ENCODE measurements at regions not wholly inside any gene's neighbourhood (a gene's known extent, or its start where the extent isn't known, plus 50 kb on each side); places are given as distances from the start of the nearest gene placed in this dataset.

DNA sequence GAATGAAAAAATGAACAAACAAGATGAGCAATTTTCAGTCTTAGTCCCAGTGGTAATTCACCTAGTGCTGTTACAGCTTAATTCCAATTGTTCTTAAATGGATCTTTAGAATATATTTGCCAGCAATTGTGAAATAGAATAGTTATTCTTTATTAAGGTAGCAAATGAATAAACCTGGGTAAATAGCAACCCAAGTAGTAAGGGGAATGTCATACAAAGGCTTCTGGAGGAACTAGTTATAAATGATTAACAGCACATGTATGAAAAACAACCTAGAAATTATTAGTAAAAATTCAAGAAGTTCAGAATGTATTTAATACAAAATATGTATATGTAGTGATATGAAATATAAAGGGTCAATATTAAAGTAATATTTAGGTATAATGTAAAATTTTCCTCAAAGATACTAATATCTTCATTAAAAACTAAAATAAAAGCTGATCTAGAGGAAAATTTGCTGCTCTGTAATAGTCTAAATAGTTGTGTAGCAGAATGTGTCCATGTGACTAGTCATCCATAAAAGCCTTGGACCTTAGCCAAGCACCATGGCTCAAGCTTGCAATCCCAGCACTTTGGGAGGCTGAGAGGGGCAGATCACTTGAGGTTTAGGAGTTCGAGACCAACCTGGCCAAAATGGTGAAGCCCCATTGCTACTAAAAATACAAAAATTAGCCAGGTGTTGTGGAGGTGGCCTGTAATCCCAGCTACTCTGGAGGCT is 535.9 kb upstream of the ATXN8OS start:
- DNase-seq, result no peak

DNA sequence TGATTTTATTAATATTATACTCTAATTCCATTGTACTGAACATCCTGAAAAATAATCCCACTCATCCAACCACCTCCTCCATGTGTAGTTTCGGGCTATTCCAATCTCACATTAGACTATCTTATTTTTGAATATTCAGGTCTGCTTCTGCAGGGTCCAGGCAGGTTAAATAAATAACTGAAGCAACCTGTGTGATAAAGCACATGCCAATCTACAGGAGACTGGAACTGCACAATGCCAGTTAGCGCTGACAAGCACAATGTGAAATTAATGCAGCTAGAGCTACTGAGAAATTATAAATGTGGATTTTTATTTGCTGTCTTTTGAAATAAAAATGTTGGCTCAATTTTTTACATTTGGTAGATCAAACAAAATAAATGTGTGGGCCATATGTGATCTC is 540.1 kb upstream of the ATXN8OS start:
- DNase-seq, result no peak

DNA sequence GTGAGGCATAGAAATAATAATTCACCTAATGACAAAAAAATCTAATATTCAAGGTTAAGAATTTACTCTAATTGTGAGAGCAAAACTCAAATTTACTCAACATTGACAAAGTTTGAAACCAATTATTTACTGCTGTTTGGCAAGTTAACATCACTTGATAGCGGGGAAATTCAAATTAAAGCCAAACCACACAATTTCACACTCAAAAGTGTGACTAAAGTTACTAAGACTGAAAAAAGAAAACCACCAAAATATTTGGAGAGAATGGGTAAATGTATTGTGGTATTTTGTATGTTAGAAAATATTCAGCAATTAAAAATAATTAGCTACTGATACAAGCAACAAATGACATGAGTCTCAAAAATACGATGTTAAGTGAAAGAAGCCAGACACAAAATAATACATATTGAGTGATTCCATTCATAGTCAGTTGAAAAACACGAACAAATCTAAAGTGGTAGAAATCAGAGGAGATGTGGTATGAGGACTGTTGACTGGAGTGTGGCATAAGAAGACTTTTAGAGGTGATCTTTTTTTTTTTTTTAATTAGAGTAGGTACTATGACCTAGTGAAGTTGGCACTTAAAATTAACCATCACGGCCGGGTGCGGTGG is 541.4 kb upstream of the ATXN8OS start:
- DNase-seq, result no peak

DNA sequence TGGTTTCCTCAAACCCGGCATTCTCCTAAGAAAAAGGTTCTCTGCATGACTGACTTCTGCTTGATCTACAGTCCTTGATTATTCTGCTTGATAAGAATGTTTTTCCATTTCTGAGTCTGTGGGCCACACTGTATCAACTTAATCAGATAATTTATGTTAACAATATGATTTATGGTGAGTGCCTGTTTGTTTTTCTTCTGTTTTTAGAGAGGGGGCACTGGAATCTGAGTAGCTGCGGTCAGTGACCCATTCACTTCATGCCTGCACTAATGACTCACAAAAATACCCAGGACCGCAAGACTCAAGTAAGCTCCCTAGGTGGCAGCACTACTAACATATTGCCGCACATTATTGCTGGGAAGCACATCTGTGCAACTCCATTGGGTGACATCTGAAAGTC is 542.3 kb upstream of the ATXN8OS start:
- no peak for DNase-seq

DNA sequence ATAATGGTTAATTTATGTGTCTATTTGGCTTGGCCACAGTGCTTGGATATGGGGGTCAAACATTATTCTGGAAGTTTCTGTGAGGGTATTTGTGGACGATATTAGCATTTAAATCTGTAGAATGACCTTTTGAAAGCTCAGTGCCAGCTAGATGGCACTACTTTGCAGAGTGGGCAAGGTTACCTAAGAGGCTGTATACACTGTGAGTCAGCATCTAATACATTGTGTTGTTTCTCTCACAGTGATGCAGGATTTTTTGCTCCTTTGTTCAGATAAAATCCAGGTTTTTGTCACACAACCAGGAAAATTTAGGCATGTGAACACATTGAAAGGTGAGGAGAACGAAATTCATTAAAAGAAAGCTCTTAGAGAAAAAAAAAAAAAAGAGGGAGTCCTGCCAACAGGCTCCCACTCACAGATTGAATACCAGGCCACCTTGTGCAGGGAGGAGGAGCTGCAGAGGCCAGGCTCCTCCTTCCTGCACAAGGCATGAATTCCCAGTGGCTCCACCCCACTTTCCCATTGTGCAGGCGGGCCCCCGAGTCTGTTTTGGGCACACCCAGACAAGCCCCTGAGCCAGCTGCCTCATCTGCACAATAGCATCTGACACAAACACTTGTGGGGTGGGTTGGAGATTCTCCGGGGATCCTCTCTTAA is 551.0 kb upstream of the ATXN8OS start:
- no peak for DNase-seq

GRCh38 chr13:69553976-69554375 is 553.6 kb upstream of the ATXN8OS start:
- DNase-seq, result no peak

GRCh38 chr13:69551193-69551592 is 556.4 kb upstream of the ATXN8OS start:
- no peak for DNase-seq

DNA sequence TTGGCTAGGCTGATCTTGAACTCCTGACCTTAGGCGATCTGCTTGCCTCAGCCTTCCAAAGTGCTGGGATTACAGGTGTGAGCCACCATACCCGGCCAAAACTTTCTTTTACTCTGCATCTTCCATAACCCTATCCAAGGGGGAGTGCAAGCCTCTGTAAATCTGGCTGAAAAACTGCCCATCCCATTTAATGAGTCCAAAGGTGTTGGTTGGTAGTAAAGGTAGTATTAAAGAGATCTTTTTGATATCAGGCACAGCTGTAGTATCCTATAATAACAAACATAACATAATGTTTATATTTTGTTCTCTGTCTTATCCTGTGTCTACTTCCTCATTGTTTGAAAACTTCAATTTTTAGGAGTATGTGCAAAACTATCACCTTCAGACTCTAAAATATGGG is 559.8 kb upstream of the ATXN8OS start:
- DNase-seq, result no peak

- no peak for DNase-seq
Measured at GRCh38 chr13:69545551-69545950, 562.1 kb upstream of the ATXN8OS start.

DNA sequence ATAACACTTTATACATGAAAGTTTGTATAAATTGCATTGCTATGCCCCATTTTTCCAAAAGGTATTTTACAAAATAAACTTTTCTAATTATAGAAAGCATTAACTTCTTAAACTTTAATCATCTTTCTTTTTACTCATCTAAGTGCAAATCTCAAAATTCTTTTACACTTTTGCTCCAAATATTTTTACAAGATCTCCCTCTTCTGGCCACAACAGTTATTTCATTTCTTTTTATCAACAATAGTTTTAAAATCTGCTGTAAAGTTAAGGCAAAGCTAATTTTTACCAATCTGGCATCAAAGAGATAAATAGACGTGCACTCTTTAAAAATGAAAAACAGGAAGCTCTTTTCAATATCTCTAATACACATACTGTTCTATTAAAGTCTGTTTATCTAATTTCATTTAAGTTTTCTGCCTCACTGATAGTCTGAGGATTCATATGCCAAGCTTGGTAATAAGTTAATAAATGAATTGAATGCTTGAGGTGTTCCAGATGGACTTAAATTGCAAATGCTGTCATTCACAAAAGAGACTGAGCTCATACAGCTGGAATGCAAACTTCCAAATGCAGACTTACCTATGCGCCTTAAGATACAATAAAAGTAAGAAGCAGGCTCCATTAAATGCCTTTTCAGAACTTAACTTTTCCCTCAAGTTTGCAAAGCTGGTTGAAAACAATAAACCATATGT is 583.0 kb upstream of the ATXN8OS start:
- no peak for DNase-seq

- no peak for DNase-seq
Measured at GRCh38 chr13:69496981-69497380, 610.6 kb upstream of the ATXN8OS start.

GRCh38 chr13:69495096-69495495 is 612.5 kb upstream of the ATXN8OS start:
- DNase-seq, result no peak

GRCh38 chr13:69487576-69487975 is 620.0 kb upstream of the ATXN8OS start:
- no peak for DNase-seq

DNA sequence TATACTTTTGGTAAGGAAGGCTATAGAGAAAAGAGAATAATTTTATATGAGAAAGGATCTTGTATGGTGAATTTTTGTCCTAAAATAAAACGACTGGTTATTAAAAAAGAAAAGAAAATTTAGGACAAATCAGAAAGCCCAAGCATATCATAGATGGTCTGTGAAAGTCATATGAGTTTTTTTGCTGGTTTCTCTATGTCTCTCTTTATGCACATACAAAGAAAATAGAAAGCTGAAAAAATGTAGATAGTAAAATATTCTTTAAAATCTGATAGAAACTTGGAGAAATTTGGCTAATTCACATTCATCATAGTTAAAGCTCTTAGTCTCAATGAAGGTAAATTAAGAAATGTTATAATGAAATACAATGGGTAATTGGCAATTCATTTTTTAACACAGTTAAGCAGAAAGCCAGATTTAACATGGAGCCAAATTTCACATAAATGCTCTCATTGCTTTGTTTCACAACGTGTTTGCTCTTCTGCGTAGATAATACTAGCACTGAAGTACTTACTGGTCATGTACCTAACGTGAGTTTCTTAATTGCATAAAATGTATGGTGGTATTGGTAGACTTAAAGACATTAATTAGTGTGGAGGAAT is 621.5 kb upstream of the ATXN8OS start:
- no peak for DNase-seq

DNA sequence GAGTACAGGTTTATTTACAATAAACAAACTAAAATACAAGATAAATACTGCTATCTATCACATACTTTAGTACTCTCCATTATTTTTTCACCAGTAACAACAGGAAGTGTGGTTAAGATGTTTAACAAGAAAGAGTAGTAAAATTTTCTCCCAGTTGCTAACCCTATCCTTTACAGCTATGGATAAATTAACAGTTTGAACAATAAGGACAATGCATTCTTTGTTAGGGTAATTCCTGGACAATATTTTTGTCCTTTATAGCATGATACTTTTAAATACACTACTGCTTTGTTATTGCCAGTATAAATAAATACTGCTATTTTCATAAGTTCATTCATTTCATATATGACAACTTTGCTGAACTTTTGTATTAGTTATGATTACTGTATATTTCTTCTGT is 630.2 kb upstream of the ATXN8OS start:
- no peak for DNase-seq

DNA sequence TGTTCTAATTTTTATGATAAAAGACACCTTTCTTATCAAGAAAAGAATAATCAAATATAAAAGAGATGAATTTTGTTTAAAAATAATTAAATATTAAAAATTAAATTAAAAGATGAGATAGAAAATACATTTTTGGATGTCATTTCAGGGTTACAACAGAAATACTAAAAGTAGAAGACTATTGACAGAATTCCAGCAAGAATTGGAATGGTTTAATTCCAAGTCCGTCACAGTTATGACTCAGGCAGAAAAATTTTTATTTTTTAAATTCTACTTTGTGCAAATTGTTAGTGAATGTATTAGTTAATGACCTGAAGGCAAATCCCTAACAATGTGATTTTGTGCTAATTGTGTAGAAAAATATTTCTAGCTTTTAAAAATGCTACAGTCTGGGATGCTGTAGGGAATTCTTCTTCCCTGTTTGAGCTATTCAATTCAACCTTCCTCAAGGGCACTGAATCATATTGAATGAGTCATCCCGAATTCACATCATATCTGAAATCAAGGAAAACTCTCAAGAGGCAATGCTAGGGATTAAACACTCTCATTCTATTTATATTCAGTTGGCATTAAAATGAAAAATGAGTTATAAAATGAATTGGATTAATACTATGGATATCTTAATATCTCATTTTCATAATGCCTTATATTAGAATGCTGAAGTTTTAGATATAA is 633.5 kb upstream of the ATXN8OS start:
- no peak for DNase-seq

DNA sequence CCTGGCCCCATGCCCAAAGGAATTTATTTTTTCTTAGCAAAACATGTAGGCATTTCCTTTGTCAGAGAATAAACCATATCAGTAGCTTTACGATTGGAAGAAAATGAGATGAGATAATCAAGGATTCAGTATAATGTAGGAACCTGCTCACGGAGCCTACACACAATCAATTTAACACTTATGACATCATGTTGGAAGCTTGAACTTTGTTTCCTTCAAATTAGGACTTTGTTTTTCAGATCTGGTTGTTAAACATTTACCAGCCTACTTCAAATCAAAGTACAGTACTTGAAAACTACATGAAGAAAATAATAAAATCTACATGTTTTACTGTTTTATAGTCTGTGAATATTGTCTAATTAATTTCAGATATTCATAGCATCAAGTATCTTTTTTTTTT is 639.0 kb upstream of the ATXN8OS start:
- no peak for DNase-seq

- no peak for DNase-seq
Measured at GRCh38 chr13:69461397-69461796, 646.2 kb upstream of the ATXN8OS start.

DNA sequence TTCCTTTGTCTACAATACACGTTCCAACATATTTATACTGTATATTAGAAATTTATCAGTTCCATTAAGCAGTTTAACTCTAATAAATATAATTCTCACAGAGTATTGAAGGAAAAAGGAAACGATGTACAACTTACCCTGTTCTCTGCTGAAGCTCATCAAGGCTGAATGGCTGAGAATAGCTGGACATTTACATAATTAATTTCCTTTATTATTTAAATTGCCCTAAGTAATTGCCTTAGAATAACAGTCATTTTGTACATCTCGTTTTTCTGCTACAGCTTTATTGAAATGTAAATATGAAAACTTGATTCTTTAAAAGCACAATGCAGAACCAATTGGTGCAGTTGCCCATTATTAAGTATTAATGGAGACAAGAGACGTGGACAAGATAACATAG is 648.3 kb upstream of the ATXN8OS start:
- no peak for DNase-seq

- no peak for DNase-seq
Measured at GRCh38 chr13:69458013-69458412, 649.6 kb upstream of the ATXN8OS start.

DNA sequence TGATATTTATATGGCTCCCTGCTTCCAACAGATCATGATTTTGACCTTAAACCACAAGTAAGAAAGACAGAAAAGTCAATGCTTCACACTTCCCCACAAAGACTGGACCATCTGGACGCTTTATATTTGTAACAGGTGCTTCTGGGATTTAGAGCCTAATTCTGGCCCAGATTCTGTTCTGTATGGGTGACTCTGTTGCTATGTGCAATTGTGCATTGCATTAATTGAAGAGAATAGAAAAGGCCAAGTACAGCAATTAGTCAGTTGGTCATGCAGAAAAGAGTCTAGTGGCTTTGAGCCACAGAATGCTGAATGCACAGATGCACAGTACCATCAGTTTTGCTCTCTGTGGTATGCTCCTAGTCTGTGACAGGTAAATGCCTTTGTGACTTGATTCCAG is 657.4 kb upstream of the ATXN8OS start:
- no peak for DNase-seq

GRCh38 chr13:69425235-69425634 is 682.4 kb upstream of the ATXN8OS start:
- no peak for DNase-seq

DNA sequence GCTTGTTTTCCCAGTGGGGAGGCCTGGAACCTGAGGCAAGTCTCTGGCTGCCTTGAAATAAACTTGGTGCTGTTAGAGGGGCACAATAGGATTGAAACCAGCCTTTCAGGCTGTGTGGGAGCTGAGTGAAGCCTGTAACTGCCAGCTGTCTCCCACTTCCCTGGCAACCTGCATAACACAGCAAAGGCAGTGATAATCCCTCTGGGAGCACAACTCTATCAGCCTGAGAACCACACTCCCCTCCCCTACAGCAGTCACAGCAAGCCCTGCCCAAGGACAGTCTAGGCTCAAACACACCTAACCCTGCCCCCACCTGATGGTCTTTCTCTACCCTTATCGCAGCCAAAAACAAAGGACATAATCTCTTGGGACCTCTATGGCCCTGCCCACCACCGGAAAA is 683.8 kb upstream of the ATXN8OS start:
- DNase-seq, result no peak

All from NCI-H2029 (cell line).